ENCODE measurements at regions not wholly inside any gene's neighbourhood (a gene's known extent, or its start where the extent isn't known, plus 50 kb on each side); places are given as distances from the start of the nearest gene placed in this dataset.
"Not testable (repeated sequence)": the region's sequence is repeated elsewhere in the genome, so short reads cannot be mapped to it uniquely, and the experiment has no call there.

DNA sequence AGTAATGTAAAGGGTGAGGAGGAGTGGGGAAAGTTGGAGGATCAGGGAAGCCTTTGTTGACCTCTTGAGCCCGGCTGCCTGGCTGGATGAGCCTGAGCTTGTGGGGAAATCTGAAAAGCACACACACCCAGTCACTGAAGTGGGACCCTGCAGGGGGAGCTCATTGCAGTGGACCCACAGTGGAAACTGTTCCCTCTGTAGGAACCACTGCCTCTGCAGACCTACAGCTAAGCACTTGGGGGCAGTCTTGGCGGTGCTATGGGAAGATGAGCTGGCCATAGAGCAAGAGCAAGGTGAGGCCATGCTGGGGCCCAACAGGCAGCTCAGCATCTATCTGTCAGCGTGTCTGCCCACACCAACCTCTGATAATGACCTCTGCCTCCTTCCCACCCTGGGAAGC, 294.8 kb downstream of the TSHZ3 start:
- Histone ChIP-seq H3K4me3 (ENCODE audit: low read length) (no peak overlapping the region), H3K36me3 (ENCODE audit: insufficient read depth, low read length) (no peaks in the 10 kb centered on the region), H3K27me3 (ENCODE audit: insufficient read depth, low read length, poor library complexity, severe bottlenecking) (no peaks in the 10 kb centered on the region), H3K9me3 (ENCODE audit: low read length) (no peaks in the 10 kb centered on the region), H3K27ac (ENCODE audit: low read depth, low read length) (no peak overlapping the region), H3K4me1 (ENCODE audit: insufficient read depth, low read length) (no peaks in the 10 kb centered on the region)
- CTCF ChIA-PET = interaction anchor here (1.4 to 2.0 kb wide), 3 partner anchors 10 to 1171 kb away, joined by 3 to 5 read pairs (median 4); no protein-coding TSS in a partner anchor
- DNase-seq = peak in 2 of 5 donors; percentile 5
- Mint-ChIP-seq H3K27ac (no peak overlapping the region), H3K36me3 (peaks cover 0 to under 1% (median 0%) of the 10 kb centered on the region in 3 donors), H3K9me3 (peaks cover 0 to 4% (median 0%) of the 10 kb centered on the region in 5 donors), H3K4me1 (no peaks in the 10 kb centered on the region), H3K4me3 (peak overlapping the region in 1 of 7 donors; percentile 28), H3K27me3 (peaks cover 8 to 29% of the 10 kb centered on the region in 2 donors)
- POLR2A ChIA-PET = no interaction called here

DNA sequence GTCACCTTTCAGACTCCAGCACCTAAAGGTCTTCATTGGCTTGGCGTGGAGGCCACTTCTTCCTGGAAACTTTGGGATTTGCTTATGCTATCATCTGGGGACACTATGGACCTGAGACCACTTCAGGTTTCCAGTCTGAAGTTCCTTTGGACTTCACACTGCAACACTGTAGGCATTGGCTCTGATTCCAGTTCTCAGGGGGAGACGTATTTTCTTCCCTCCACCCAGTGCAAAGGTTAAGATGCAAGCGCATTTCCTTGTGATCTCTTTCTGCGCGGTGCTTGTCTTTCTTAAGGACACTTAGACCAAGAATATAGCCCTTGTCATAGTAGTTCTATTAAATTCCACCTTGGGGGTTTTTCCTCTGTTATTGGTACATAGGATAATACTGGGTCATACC, 299.8 kb downstream of the TSHZ3 start:
- H3K4me1 ChIP-seq (ENCODE audit: insufficient read depth, low read length) = no peaks in the 10 kb centered on the region
- CTCF ChIA-PET = no interaction called here
- H3K27me3 ChIP-seq (ENCODE audit: insufficient read depth, low read length, poor library complexity, severe bottlenecking) = no peaks in the 10 kb centered on the region
- Mint-ChIP-seq H3K36me3 (no peaks in the 10 kb centered on the region), H3K27me3 (peaks cover 2 to 23% of the 10 kb centered on the region in 2 donors), H3K9me3 (no peaks in the 10 kb centered on the region), H3K27ac (no peak overlapping the region), H3K4me1 (no peaks in the 10 kb centered on the region), H3K4me3 (no peak overlapping the region)
- no peak overlapping the region for H3K4me3 ChIP-seq (ENCODE audit: low read length)
- POLR2A ChIA-PET = no interaction called here
- H3K27ac ChIP-seq (ENCODE audit: low read depth, low read length) = no peak overlapping the region
- H3K9me3 ChIP-seq (ENCODE audit: low read length) = no peaks in the 10 kb centered on the region
- DNase-seq = no peak
- H3K36me3 ChIP-seq (ENCODE audit: insufficient read depth, low read length) = no peaks in the 10 kb centered on the region

- H3K9me3 Mint-ChIP-seq = no peaks in the 10 kb centered on the region
- POLR2A ChIA-PET = no interaction called here
These were observed 303.2 kb downstream of the TSHZ3 start for GRCh38 chr19:31046024-31046423.

DNA sequence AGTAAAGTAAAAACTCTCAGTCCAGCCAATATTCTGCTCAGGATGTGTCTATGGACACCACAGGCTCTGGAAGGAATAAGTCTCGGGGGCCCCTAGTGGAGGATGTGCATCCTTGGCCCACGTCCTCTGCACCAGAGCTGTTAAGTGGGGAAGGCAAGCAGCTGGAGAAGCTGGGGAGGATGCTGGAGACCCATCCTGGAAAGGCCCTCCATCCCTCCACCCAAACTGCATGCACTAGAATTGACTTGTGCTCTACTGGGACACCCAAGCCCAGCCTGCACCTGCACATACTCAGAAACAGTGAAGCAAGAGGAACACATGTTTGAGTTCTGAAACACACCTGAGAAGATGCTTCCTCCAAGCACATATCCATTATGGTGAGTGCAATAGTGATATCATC, 307.8 kb downstream of the TSHZ3 start:
- Mint-ChIP-seq H3K9me3 (no peaks in the 10 kb centered on the region), H3K27me3 (peaks cover 3 to 19% of the 10 kb centered on the region in 2 donors), H3K27ac (no peak overlapping the region), H3K4me3 (no peak overlapping the region), H3K4me1 (no peaks in the 10 kb centered on the region), H3K36me3 (no peaks in the 10 kb centered on the region)
- ChIA-PET POLR2A (no interaction called here), CTCF (no interaction called here)
- Histone ChIP-seq H3K9me3 (ENCODE audit: low read length) (no peaks in the 10 kb centered on the region), H3K36me3 (ENCODE audit: insufficient read depth, low read length) (no peaks in the 10 kb centered on the region), H3K27ac (ENCODE audit: low read depth, low read length) (no peak overlapping the region), H3K4me1 (ENCODE audit: insufficient read depth, low read length) (no peaks in the 10 kb centered on the region), H3K27me3 (ENCODE audit: insufficient read depth, low read length, poor library complexity, severe bottlenecking) (peaks cover 4% of the 10 kb centered on the region), H3K4me3 (ENCODE audit: low read length) (no peak overlapping the region)
- DNase-seq = no peak

More at GRCh38 chr19:31046024-31046423, 303.2 kb downstream of the TSHZ3 start:
- no peaks in the 10 kb centered on the region for H3K4me1 Mint-ChIP-seq
- no peaks in the 10 kb centered on the region for H3K36me3 Mint-ChIP-seq
- Histone ChIP-seq H3K4me3 (ENCODE audit: low read length) (no peak overlapping the region), H3K27me3 (ENCODE audit: insufficient read depth, low read length, poor library complexity, severe bottlenecking) (no peaks in the 10 kb centered on the region), H3K36me3 (ENCODE audit: insufficient read depth, low read length) (no peaks in the 10 kb centered on the region), H3K27ac (ENCODE audit: low read depth, low read length) (no peak overlapping the region), H3K9me3 (ENCODE audit: low read length) (no peaks in the 10 kb centered on the region), H3K4me1 (ENCODE audit: insufficient read depth, low read length) (no peaks in the 10 kb centered on the region)
- no peak overlapping the region for H3K4me3 Mint-ChIP-seq
- CTCF ChIA-PET = no interaction called here
- peaks cover 3 to 10% of the 10 kb centered on the region in 2 donors for H3K27me3 Mint-ChIP-seq
- no peak overlapping the region for H3K27ac Mint-ChIP-seq
- no peak for DNase-seq

GRCh38 chr19:31039151-31039550, 310.1 kb downstream of the TSHZ3 start:
- H3K27me3 Mint-ChIP-seq = peaks cover 3 to 19% of the 10 kb centered on the region in 2 donors
- DNase-seq = no peak
- H3K9me3 Mint-ChIP-seq = no peaks in the 10 kb centered on the region
- no peak overlapping the region for H3K27ac Mint-ChIP-seq
- CTCF ChIA-PET = no interaction called here
- Histone ChIP-seq H3K9me3 (ENCODE audit: low read length) (no peaks in the 10 kb centered on the region), H3K36me3 (ENCODE audit: insufficient read depth, low read length) (no peaks in the 10 kb centered on the region), H3K27me3 (ENCODE audit: insufficient read depth, low read length, poor library complexity, severe bottlenecking) (peaks cover 4% of the 10 kb centered on the region), H3K4me3 (ENCODE audit: low read length) (no peak overlapping the region), H3K4me1 (ENCODE audit: insufficient read depth, low read length) (no peaks in the 10 kb centered on the region), H3K27ac (ENCODE audit: low read depth, low read length) (no peak overlapping the region)
- POLR2A ChIA-PET = no interaction called here
- no peak overlapping the region for H3K4me3 Mint-ChIP-seq
- H3K36me3 Mint-ChIP-seq = no peaks in the 10 kb centered on the region
- H3K4me1 Mint-ChIP-seq = no peaks in the 10 kb centered on the region

GRCh38 chr19:31037286-31037980, 311.8 kb downstream of the TSHZ3 start:
- no peaks in the 10 kb centered on the region for H3K9me3 ChIP-seq (ENCODE audit: low read length)
- Mint-ChIP-seq H3K36me3 (no peaks in the 10 kb centered on the region), H3K9me3 (no peaks in the 10 kb centered on the region), H3K4me3 (no peak overlapping the region), H3K27me3 (peaks cover 3 to 15% of the 10 kb centered on the region in 2 donors), H3K27ac (no peak overlapping the region), H3K4me1 (no peaks in the 10 kb centered on the region)
- no peak overlapping the region for H3K4me3 ChIP-seq (ENCODE audit: low read length)
- DNase-seq = no peak
- ChIA-PET CTCF (no interaction called here), POLR2A (no interaction called here)
- no peak overlapping the region for H3K27ac ChIP-seq (ENCODE audit: low read depth, low read length)
- H3K4me1 ChIP-seq (ENCODE audit: insufficient read depth, low read length) = no peaks in the 10 kb centered on the region
- H3K27me3 ChIP-seq (ENCODE audit: insufficient read depth, low read length, poor library complexity, severe bottlenecking) = peaks cover 4% of the 10 kb centered on the region
- H3K36me3 ChIP-seq (ENCODE audit: insufficient read depth, low read length) = no peaks in the 10 kb centered on the region

GRCh38 chr19:31031455-31031854, 317.8 kb downstream of the TSHZ3 start:
- H3K9me3 ChIP-seq (ENCODE audit: low read length); H3K4me1 Mint-ChIP-seq; H3K36me3 ChIP-seq (ENCODE audit: insufficient read depth, low read length); H3K36me3 Mint-ChIP-seq; DNase-seq; H3K27me3 Mint-ChIP-seq; CTCF ChIA-PET; H3K9me3 Mint-ChIP-seq; H3K4me1 ChIP-seq (ENCODE audit: insufficient read depth, low read length); H3K27me3 ChIP-seq (ENCODE audit: insufficient read depth, low read length, poor library complexity, severe bottlenecking); H3K4me3 ChIP-seq (ENCODE audit: low read length); H3K27ac ChIP-seq (ENCODE audit: low read depth, low read length); H3K4me3 Mint-ChIP-seq; POLR2A ChIA-PET: not testable (repeated sequence)
- peak overlapping the region in 1 of 8 donors; percentile 10 for H3K27ac Mint-ChIP-seq

DNA sequence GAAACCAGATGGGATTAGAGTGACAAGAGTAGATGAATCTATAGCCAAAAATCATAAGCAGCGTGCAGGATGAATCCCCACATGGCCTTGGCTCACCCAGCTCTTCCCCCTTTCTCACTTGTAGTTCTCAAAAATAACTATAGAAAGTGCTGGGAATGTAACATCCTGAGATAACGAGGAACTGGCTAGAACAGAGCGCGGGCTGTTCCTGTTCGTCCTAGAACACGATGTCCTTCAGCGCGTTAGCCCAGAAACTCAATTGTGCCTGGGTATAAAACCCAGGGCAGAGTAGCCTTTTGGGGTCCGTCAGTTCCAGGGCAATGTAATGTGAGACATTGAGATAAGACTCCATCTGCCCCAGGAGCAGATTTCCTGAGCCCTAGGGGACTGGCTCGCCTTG, 326.2 kb downstream of the TSHZ3 start:
- Histone ChIP-seq H3K4me1 (ENCODE audit: insufficient read depth, low read length) (no peaks in the 10 kb centered on the region), H3K9me3 (ENCODE audit: low read length) (no peaks in the 10 kb centered on the region), H3K4me3 (ENCODE audit: low read length) (no peak overlapping the region), H3K36me3 (ENCODE audit: insufficient read depth, low read length) (no peaks in the 10 kb centered on the region), H3K27ac (ENCODE audit: low read depth, low read length) (no peak overlapping the region), H3K27me3 (ENCODE audit: insufficient read depth, low read length, poor library complexity, severe bottlenecking) (no peaks in the 10 kb centered on the region)
- peaks cover 9 to 12% of the 10 kb centered on the region in 2 donors for H3K27me3 Mint-ChIP-seq
- ChIA-PET POLR2A (no interaction called here), CTCF (no interaction called here)
- H3K36me3 Mint-ChIP-seq = no peaks in the 10 kb centered on the region
- no peak for DNase-seq
- H3K9me3 Mint-ChIP-seq = peaks cover 2 to 7% (median 3%) of the 10 kb centered on the region in 5 donors
- no peaks in the 10 kb centered on the region for H3K4me1 Mint-ChIP-seq
- H3K27ac Mint-ChIP-seq = no peak overlapping the region
- no peak overlapping the region for H3K4me3 Mint-ChIP-seq

All from CD8-positive, alpha-beta memory T cell (primary cell).